Mammary epithelial cell (primary cell): ENCODE measurements at regions not wholly inside any gene's neighbourhood (a gene's known extent, or its start where the extent isn't known, plus 50 kb on each side); places are given as distances from the start of the nearest gene placed in this dataset.

ENCODE experiments used
- EZH2 ChIP-seq: IDR thresholded peaks from 2 replicates; pipeline ENCODE4 v1.6.1; 2012; ENCODE audit warnings: low read length, inconsistent platforms, borderline replicate concordance
- TF ChIP-seq, protein P1 (sequence below), 2 donors: IDR thresholded peaks in 1 of 2; conservative IDR thresholded peaks in 1 of 2; 2 replicates each; pipeline ENCODE4 v1.5.1; 2011 to 2012; ENCODE audit warnings: inconsistent platforms in 2 of 2, low read length in 2 of 2, mild to moderate bottlenecking in 2 of 2, control low read depth in 1 of 2, low read depth in 1 of 2; ENCODE audit not compliant: insufficient read depth in 1 of 2; ENCODE audit errors: extremely low read depth in 1 of 2

DNA sequence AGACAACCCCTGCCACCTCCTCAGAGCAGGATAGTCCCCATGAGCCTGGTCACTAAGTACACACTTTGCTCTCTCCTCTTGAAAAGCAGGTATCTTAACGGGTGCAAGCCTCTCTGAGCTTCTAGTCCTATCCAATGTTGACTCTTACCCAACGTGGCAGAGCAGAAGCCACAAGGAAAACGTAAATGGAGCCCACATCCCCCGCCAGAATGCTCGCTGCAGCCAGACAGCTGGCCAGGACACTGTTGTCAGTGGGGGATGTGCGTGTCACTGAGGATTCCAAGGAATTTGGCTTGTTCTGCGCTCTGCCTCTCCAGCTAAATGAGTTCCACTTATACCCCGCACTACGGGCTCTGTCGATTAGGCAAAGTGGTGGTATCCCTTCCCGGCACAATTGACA is 67.8 kb upstream of the IGF1R start:
- TF ChIP-seq, protein P1, sequence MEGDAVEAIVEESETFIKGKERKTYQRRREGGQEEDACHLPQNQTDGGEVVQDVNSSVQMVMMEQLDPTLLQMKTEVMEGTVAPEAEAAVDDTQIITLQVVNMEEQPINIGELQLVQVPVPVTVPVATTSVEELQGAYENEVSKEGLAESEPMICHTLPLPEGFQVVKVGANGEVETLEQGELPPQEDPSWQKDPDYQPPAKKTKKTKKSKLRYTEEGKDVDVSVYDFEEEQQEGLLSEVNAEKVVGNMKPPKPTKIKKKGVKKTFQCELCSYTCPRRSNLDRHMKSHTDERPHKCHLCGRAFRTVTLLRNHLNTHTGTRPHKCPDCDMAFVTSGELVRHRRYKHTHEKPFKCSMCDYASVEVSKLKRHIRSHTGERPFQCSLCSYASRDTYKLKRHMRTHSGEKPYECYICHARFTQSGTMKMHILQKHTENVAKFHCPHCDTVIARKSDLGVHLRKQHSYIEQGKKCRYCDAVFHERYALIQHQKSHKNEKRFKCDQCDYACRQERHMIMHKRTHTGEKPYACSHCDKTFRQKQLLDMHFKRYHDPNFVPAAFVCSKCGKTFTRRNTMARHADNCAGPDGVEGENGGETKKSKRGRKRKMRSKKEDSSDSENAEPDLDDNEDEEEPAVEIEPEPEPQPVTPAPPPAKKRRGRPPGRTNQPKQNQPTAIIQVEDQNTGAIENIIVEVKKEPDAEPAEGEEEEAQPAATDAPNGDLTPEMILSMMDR (conservative IDR thresholded peaks at IDR 0.05 in 1 of 2, IDR thresholded peaks at IDR 0.05 in 1 of 2; ENCODE audit: extremely low read depth in 1 of 2, insufficient read depth in 1 of 2, low read depth in 1 of 2, low read length in 2 of 2) = no peak
- TF ChIP-seq EZH2 = no peak
